HL-60 (cell line): ENCODE measurements at regions not wholly inside any gene's neighbourhood (a gene's known extent, or its start where the extent isn't known, plus 50 kb on each side); places are given as distances from the start of the nearest gene placed in this dataset.

Source experiments
- CTCF ChIP-seq: IDR thresholded peaks from one replicate; pipeline ENCODE4 v1.5.1; 2011; ENCODE audit warnings: low read length, control low read depth, inconsistent platforms; ENCODE audit not compliant: insufficient read depth
- GABPA ChIP-seq: IDR thresholded peaks from 2 replicates; pipeline ENCODE4 v1.6.1; 2012; ENCODE audit warnings: low read depth
- POLR2AphosphoS5 ChIP-seq: IDR thresholded peaks from 2 replicates; pipeline ENCODE4 v1.6.1; 2012; ENCODE audit warnings: low read depth

- TF ChIP-seq POLR2AphosphoS5 (no peak), CTCF (no peak), GABPA (no peak)
Measured at GRCh38 chr12:94806617-94807016, 156.3 kb upstream of the TMCC3 start.
